Lower lobe of right lung (tissue), 2 donors: ENCODE measurements at regions not wholly inside any gene's neighbourhood (a gene's known extent, or its start where the extent isn't known, plus 50 kb on each side); places are given as distances from the start of the nearest gene placed in this dataset.
"Not testable (repeated sequence)": the region's sequence is repeated elsewhere in the genome, so short reads cannot be mapped to it uniquely, and the experiment has no call there.

ENCODE experiments used
- ATAC-seq, 2 donors: fragments of 200-7000 bp; cut with Tn5 transposase; one replicate each; pipeline ENCODE4 v1.9.1; 2020 to 2022; ENCODE audit warnings: mild to moderate bottlenecking in 2 of 2, moderate library complexity in 2 of 2
- DNase-seq: peaks from one replicate; pipeline ENCODE4 v3.0.0-alpha.2; 2020
- H3K27ac ChIP-seq: fragments of 200-600 bp; one replicate; pipeline ENCODE4 v1.8.0; 2022
- H3K27me3 ChIP-seq: fragments of 200-600 bp; one replicate; pipeline ENCODE4 v1.8.0; 2022; ENCODE audit warnings: low read depth
- H3K36me3 ChIP-seq: fragments of 200-600 bp; one replicate; pipeline ENCODE4 v1.8.0; 2022; ENCODE audit warnings: mild to moderate bottlenecking
- H3K4me1 ChIP-seq: fragments of 200-600 bp; one replicate; pipeline ENCODE4 v1.8.0; 2022
- H3K4me3 ChIP-seq: fragments of 200-600 bp; one replicate; pipeline ENCODE4 v1.8.0; 2022; ENCODE audit warnings: mild to moderate bottlenecking
- H3K9me3 ChIP-seq: fragments of 200-600 bp; one replicate; pipeline ENCODE4 v1.8.0; 2022
- intact Hi-C: fragments of 100-400 bp; cut with DNase I; formaldehyde crosslinking; loops from one replicate; pipeline ENCODE4 v1.11.0; 2022
- TF ChIP-seq, protein P1 (sequence below): fragments of 200-600 bp; IDR thresholded peaks from one replicate; pipeline ENCODE4 v1.8.0; 2022; ENCODE audit warnings: antibody characterized with exemption, mild to moderate bottlenecking
- donor health status: DM: no; HTN: yes; CAD: no; lungs with severe emphysema.

DNA sequence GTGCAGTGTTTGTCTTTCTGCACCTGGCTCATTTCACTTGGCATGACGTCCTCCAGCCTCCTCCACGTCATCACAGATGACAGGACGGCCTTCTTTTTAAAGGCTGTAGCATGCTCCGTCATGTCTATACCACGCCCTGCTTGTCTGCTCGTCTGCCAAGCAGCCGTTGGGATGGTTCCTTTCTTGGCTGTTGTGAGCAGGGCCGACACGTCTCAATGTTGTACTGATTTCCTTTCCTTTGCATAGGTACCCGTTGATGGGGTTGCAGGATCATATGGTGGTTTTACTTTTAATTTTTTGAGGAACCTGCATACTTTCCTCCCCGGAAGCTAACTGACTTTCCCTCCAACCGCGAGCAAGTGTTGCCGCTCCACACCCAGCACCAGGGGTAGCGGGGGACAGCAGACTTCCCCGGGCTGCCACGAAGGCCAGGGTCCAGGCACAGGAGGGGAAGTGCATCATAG is 212.2 kb upstream of the ZNF469 start:
- TF ChIP-seq, protein P1, sequence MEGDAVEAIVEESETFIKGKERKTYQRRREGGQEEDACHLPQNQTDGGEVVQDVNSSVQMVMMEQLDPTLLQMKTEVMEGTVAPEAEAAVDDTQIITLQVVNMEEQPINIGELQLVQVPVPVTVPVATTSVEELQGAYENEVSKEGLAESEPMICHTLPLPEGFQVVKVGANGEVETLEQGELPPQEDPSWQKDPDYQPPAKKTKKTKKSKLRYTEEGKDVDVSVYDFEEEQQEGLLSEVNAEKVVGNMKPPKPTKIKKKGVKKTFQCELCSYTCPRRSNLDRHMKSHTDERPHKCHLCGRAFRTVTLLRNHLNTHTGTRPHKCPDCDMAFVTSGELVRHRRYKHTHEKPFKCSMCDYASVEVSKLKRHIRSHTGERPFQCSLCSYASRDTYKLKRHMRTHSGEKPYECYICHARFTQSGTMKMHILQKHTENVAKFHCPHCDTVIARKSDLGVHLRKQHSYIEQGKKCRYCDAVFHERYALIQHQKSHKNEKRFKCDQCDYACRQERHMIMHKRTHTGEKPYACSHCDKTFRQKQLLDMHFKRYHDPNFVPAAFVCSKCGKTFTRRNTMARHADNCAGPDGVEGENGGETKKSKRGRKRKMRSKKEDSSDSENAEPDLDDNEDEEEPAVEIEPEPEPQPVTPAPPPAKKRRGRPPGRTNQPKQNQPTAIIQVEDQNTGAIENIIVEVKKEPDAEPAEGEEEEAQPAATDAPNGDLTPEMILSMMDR = no peak
- H3K4me3 ChIP-seq = no peak overlapping the region
- no peaks in the 10 kb centered on the region for H3K4me1 ChIP-seq
- ATAC-seq = no peak
- H3K27me3 ChIP-seq = peaks cover 3% of the 10 kb centered on the region
- DNase-seq = no peak
- H3K9me3 ChIP-seq = no peaks in the 10 kb centered on the region
- H3K36me3 ChIP-seq = no peaks in the 10 kb centered on the region
- intact Hi-C loops = no loop called here
- no peak overlapping the region for H3K27ac ChIP-seq

DNA sequence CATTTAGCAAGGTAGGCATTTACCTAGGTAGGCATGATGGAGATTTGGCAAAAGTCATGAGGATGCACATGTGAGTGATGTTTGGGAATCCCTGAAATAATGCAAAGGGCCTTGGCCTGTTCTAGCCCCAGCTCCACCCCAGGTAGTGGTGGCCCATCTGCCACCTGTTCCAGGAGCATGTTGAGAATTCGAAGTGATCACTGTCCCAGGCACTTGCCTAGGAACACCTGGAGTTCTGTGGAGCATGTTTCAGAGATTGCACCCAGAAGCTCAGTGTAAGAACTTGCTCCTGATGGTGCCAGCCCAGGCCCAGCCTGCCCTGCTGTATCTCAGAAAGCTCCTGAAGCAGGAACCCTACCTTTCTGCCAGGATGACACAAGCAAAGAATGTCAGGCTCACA is 211.6 kb upstream of the ZNF469 start:
- DNase-seq, H3K36me3 ChIP-seq, H3K4me1 ChIP-seq, H3K9me3 ChIP-seq, H3K4me3 ChIP-seq, intact Hi-C loops, H3K27me3 ChIP-seq, ATAC-seq, H3K27ac ChIP-seq: not testable (repeated sequence)

DNA sequence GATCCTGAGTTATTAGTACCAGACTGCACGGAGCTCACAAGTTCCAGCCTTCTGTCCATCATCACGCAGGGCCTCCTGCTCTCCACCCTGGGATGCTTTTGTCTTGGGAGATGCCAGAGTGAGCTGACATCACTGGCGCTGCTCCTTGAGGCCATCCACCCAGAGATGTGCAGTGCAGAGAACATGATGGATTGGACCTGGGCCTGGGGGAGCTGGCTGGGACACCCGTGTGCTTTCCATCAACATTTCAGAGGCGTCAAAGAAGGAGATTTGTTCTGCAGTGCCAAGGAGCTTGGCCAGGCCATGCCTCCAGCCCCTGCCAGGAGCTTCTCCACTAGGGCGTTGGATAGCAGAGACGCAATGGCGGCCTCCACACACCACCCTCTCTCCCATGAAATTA is 206.6 kb upstream of the ZNF469 start:
- H3K27me3 ChIP-seq, ATAC-seq, H3K9me3 ChIP-seq, H3K27ac ChIP-seq, DNase-seq, H3K36me3 ChIP-seq, H3K4me3 ChIP-seq, H3K4me1 ChIP-seq, intact Hi-C loops: not testable (repeated sequence)

DNA sequence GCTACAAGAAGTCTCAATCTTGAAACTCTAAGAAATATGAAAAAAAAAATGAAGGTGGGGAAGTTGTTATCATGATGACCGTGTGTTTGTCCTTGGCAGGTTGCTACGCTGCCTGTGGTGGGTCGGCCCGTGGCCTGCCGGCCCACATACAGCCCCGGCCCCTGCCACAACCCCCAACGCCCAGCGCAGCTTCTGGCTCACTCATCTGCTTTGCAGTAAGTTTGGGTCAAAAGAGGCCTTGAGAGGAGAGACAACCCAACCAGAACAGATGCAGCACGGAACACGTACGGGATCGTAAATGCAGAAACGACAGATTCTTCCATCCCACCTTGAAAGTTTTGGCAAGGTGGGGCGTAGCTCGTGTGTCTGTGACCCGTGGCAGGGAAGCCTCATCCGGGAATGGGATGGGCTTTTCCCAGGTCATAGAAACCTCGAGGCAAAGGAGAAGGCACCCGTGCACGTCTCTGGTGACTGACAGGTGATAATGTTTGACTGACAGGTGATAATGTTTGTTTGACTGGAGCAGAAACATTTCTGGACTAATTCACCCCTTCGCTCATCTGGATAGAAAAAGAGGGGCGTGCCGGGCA is 206.1 kb upstream of the ZNF469 start:
- not testable (repeated sequence) for DNase-seq

DNA sequence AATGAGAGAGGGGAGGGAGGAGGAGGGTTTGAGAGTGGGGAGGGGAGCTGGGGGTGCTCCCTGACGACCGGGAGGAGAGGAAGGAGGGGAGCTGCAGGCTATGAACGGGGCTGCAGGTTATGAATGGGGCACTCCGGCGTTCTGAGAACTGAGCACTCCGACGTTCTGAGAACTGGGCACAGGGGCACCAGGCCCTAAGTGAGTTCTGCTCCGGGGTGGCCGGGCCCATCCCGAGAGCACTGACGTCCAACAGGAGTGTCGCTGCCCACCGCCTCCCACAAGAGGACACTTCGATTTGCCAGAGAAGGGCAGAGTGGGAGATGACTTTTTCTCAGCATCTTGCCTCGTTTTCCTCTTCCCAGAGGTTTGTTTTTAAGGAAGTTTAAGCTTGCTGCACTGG is 204.5 kb upstream of the ZNF469 start:
- H3K4me1 ChIP-seq, H3K27me3 ChIP-seq, DNase-seq, intact Hi-C loops, ATAC-seq, H3K27ac ChIP-seq, H3K9me3 ChIP-seq, H3K36me3 ChIP-seq, H3K4me3 ChIP-seq: not testable (repeated sequence)

More for the DNA sequence above, 206.1 kb upstream of the ZNF469 start:
- H3K4me1 ChIP-seq, H3K4me3 ChIP-seq, H3K36me3 ChIP-seq, ATAC-seq, H3K27me3 ChIP-seq, H3K9me3 ChIP-seq, intact Hi-C loops, H3K27ac ChIP-seq: not testable (repeated sequence)

DNA sequence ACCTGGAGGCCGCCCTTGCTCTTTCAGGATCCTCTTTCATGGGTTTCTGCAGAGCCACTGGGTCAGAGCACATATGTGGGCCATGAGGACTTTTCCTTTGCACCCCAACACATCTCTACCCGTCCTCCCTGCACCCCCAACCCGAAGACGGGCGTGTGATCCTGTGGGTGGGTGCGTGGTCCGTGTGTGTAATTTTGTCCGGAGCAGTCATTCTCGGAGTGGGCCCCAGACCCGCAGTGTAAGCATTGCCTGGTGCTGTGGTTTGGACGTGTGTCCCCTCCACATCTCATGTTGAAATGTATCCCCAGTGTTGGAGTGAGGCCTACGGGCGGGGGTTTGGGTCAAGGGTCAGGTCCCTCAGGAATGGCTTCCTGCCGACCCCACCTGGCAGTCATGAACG is 203.9 kb upstream of the ZNF469 start:
- H3K4me3 ChIP-seq, H3K36me3 ChIP-seq, H3K9me3 ChIP-seq, H3K4me1 ChIP-seq, DNase-seq, H3K27me3 ChIP-seq, H3K27ac ChIP-seq, ATAC-seq, intact Hi-C loops: not testable (repeated sequence)

DNA sequence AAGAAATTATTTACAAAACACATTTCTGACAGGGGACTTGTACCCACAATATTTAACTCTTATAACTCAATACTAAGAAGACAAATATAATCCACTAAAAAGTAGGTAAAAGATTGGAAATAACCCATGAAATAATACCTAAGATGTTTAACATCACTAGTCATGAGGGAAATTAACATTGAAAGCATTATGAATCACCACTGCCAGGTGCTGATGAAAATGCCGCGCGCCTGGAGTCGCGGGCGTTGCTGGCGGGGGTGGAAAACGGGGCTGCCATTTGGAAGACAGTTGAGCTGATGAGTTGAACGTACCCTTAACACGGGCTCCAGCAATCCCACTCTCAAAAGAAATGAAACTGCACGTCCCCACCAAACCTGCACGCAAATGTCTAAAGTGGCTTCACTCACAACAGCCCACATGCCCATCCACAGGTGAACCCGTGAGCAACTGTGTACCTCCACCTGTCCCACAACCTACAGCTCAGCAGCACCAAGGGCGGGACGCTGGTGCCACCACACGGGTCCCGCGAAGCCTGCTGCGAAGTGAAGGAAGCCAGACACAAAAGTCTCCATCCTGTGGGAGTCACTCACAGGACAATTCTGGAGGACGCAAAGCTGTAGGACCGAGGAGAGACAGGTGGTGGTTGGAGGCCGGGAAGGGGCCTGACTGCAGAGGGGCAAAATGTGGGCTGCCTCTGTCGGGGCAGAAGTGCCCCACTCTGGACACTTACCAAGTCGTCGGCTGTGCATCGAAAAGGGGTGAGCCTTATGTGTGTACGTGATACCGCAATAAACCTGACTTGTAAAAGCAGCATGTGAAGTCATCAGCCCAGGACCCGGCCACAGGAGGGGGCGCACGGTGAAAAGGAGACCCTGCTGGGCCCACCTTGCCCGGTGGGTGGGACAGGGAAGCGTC is 199.5 kb upstream of the ZNF469 start:
- ATAC-seq, H3K27ac ChIP-seq, H3K9me3 ChIP-seq, DNase-seq, H3K27me3 ChIP-seq, intact Hi-C loops, H3K4me1 ChIP-seq, H3K4me3 ChIP-seq, H3K36me3 ChIP-seq: not testable (repeated sequence)

DNA sequence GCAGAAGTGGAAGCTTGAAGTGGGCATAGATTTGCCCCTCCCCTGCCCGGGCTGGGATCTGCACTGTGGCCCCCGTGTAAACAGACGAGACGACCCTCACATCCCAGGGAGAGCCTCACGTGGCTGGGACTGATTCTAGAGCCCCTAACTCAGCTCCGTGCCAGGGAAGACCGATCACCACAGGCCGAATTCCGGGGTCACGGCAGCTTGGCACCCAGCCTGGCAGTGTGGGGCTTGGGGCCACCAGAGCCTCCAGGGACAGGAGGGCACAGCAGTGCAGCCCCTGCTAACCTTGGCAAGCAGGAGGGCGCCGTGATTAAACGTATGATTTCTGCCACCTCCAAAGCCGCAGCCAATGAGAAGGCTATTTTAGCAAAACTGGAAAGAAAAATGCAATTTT is 198.7 kb upstream of the ZNF469 start:
- H3K27me3 ChIP-seq, H3K9me3 ChIP-seq, intact Hi-C loops, H3K36me3 ChIP-seq, H3K4me1 ChIP-seq, H3K4me3 ChIP-seq, H3K27ac ChIP-seq, ATAC-seq, DNase-seq: not testable (repeated sequence)

DNA sequence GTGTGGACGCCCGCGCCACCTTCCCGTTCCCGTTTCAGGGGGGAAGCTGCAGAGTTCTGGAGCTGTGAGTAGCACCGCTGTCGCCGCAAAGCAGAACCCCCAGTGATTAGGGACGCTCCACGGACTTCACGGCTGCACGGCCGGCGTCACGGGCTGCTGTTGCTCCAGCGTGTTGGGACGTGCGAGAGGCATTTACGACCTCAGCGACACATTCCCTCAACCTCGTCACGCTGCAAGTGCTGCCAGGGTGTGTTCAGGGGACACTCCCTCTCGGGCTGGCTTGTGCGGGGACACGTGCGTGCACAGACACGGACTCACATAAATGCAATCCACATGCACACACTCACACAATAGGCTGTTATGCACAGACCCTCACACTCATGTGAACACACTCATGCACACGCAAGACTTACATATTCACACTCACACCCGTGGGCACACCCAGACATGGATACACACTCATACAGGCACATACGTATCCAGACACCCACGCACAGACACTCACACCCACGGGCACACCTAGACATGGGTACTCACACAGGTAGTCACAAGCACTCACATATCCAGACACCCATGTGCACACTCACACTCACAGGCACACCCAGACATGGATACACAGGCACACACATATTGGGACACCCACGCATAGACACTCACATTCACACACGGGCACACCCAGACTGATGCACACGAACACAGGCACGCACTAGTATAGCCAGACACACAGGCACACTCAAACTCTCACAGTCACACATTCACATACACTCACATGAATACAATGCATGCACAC is 198.0 kb upstream of the ZNF469 start:
- H3K27ac ChIP-seq, H3K4me1 ChIP-seq, H3K4me3 ChIP-seq, H3K27me3 ChIP-seq, intact Hi-C loops, H3K36me3 ChIP-seq, H3K9me3 ChIP-seq, DNase-seq, ATAC-seq: not testable (repeated sequence)

DNA sequence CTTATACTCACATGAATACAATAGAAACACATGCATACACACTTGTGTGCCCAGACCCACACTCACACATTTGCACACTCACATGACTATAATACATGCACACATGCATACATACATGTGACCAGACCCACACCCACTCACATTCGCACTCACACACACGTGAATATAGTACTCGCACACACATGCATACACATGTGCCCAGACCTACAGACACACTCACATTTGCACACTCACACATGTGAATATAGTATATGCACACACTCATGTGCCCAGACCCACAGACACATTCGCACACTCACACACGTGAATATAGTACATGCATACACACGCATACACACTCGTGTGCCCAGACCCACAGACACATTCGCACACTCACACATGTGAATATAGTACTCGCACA is 197.4 kb upstream of the ZNF469 start:
- H3K4me1 ChIP-seq, ATAC-seq, intact Hi-C loops, H3K4me3 ChIP-seq, H3K9me3 ChIP-seq, DNase-seq, H3K27ac ChIP-seq, H3K36me3 ChIP-seq, H3K27me3 ChIP-seq: not testable (repeated sequence)

DNA sequence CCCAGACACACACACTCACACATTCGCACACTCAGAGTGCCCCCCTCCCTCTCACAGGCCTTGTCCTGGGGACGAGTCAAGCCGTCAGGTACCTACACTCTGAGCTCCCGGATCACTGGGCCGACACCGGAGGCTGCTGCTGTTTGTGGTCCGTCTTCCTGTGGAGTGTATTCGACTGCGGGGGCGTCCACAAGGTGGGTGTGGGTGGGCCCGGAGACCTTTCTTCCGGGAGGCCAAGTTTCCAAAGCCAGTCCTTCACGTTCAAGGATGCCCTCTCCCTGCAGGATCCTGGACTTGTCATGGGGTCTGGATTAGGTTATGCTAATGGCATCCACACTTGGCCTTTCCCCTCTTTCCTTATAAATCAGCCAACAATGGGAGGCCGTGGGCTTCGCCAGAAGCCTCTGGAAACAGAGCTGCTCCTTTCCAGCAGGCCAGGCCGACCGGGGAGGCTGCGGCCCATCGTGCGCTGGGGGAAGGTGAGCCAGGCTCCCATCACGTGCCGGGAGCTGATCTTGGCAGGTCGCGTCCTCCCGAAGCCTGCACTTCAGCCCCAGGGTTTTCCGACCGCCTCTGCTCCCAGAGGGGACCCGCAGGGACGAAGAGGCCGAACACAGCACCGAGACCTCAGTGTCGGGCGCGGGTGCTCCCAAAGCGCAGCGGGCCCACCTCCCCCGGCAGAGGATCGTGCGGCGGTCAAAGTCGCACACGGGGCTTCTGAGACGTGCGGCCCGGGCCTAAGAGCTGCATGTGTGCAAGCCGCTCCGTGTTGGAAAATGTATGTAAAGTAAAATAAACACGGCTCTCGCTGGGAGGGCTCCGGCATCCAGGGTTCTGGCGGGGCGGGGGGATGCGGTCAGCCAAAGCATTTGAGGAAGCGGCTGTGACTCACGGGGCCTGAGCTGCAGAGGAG is 196.5 kb upstream of the ZNF469 start:
- DNase-seq, H3K4me1 ChIP-seq, H3K27ac ChIP-seq, H3K27me3 ChIP-seq, H3K36me3 ChIP-seq, intact Hi-C loops, H3K9me3 ChIP-seq, H3K4me3 ChIP-seq, ATAC-seq: not testable (repeated sequence)
